ENCODE measurements at regions not wholly inside any gene's neighbourhood (a gene's known extent, or its start where the extent isn't known, plus 50 kb on each side); places are given as distances from the start of the nearest gene placed in this dataset.

GRCh38 chr1:166391279-166392066 lies 224.7 kb upstream of the FAM78B start:
- no peak for TF ChIP-seq ZNF274 (IDR thresholded peaks at IDR 0.05; ENCODE audit: low read depth, low read length)
- TF ChIP-seq CTCF (IDR thresholded peaks at IDR 0.05 in 2 of 3, conservative IDR thresholded peaks at IDR 0.05 in 1 of 3; ENCODE audit: borderline replicate concordance in 1 of 3, insufficient read depth in 1 of 3, low read depth in 2 of 3, low read length in 2 of 3): no peak
- TF ChIP-seq EZH2 (IDR thresholded peaks at IDR 0.05): no peak
- TF ChIP-seq EZH2phosphoT487 (IDR thresholded peaks at IDR 0.05; ENCODE audit: borderline replicate concordance): no peak
- TF ChIP-seq YY1 (IDR thresholded peaks at IDR 0.05; ENCODE audit: extremely low read depth, insufficient replicate concordance, low read depth, low read length): no peak
- TF ChIP-seq ZFX (IDR thresholded peaks at IDR 0.05): no peak
- no peak for TF ChIP-seq JUND (IDR thresholded peaks at IDR 0.05)
- no peak for TF ChIP-seq POLR2A (IDR thresholded peaks at IDR 0.05; ENCODE audit: borderline replicate concordance, extremely low read depth, insufficient read depth, insufficient read length)
